Kidney (tissue), 13 donors: ENCODE measurements at regions not wholly inside any gene's neighbourhood (a gene's known extent, or its start where the extent isn't known, plus 50 kb on each side); places are given as distances from the start of the nearest gene placed in this dataset.

Experiments used
- DNase-seq, 5 donors: peaks; one replicate each; pipeline ENCODE4 v3.0.0-alpha.2; 2013 to 2020
- FAIRE-seq: peaks from 2 replicates; lab custom pipeline; 2012; peaks lifted over from hg19 to GRCh38; lab: Jason Lieb, UNC
- H3K27ac ChIP-seq, 2 donors: one replicate each; pipeline ENCODE4 v1.7.0; 2013; ENCODE audit warnings: low read depth in 2 of 2, low read length in 2 of 2, inconsistent platforms in 1 of 2
- H3K27me3 ChIP-seq: one replicate; pipeline ENCODE4 v1.7.1; 2013; ENCODE audit warnings: low read length, inconsistent platforms; ENCODE audit not compliant: control insufficient read depth, insufficient read depth
- H3K36me3 ChIP-seq, 3 donors: one replicate each; pipeline versions ENCODE4 v1.7.0 to v1.7.1; 2013; ENCODE audit warnings: low read length in 3 of 3, control low read depth in 1 of 3, inconsistent platforms in 1 of 3; ENCODE audit not compliant: insufficient read depth in 3 of 3, control insufficient read depth in 2 of 3
- H3K4me1 ChIP-seq, 3 donors: one replicate each; pipeline versions ENCODE4 v1.7.0 to v1.7.1; 2013; ENCODE audit warnings: low read length in 3 of 3, inconsistent platforms in 1 of 3, low read depth in 1 of 3; ENCODE audit not compliant: control insufficient read depth in 2 of 3, insufficient read depth in 2 of 3
- H3K4me3 ChIP-seq, 3 donors: one replicate each; pipeline versions ENCODE4 v1.7.0 to v1.8.1; 2013; ENCODE audit warnings: low read length in 3 of 3, control low read depth in 1 of 3, inconsistent platforms in 1 of 3
- H3K9ac ChIP-seq, 3 donors: one replicate each; pipeline versions ENCODE4 v1.7.0 to v1.7.1; 2013; ENCODE audit warnings: low read length in 3 of 3, control low read depth in 1 of 3, inconsistent platforms in 1 of 3
- H3K9me3 ChIP-seq, 3 donors: one replicate each; pipeline versions ENCODE4 v1.7.0 to v1.7.1; 2013; ENCODE audit warnings: low read length in 3 of 3, control low read depth in 1 of 3, inconsistent platforms in 1 of 3; ENCODE audit not compliant: control insufficient read depth in 2 of 3, insufficient read depth in 1 of 3
- CTCF ChIP-seq: IDR thresholded peaks from 3 replicates; pipeline ENCODE4 v1.5.1; 2012; ENCODE audit warnings: mild to moderate bottlenecking, moderate library complexity, borderline replicate concordance; ENCODE audit not compliant: insufficient read depth; ENCODE audit errors: extremely low read depth
- intact Hi-C: fragments of 100-400 bp; cut with DNase I; formaldehyde crosslinking; loops from one replicate; pipeline ENCODE4 v1.11.1; 2022
- donor health status: control.
- donor health status: control.
- donor health status: control.
- donor health status: control.
- donor health status: control.
- donor health status: DM: yes; HTN: yes; CAD: no.
- donor health status: Normal renal cell carcinoma (clear cell type).

GRCh38 chr13:97057176-97057575 lies 62.9 kb upstream of the OXGR1 start:
- FAIRE-seq, result no peak
- DNase-seq, result no peak
- Histone ChIP-seq H3K27me3 (no peaks in the 10 kb centered on the region), H3K27ac (no peak overlapping the region), H3K4me3 (no peak overlapping the region), H3K4me1 (no peaks in the 10 kb centered on the region), H3K36me3 (no peaks in the 10 kb centered on the region), H3K9ac (no peak overlapping the region), H3K9me3 (no peaks in the 10 kb centered on the region)
- no peak for TF ChIP-seq CTCF
- intact Hi-C loops, result no loop called here

- FAIRE-seq (no peak), DNase-seq (no peak)
- no peaks in the 10 kb centered on the region for H3K36me3 ChIP-seq
- H3K27ac ChIP-seq, result no peak overlapping the region
- no peaks in the 10 kb centered on the region for H3K4me1 ChIP-seq
- no peaks in the 10 kb centered on the region for H3K27me3 ChIP-seq
- H3K9me3 ChIP-seq, result no peaks in the 10 kb centered on the region
- H3K4me3 ChIP-seq, result no peak overlapping the region
- no peak for TF ChIP-seq CTCF
- intact Hi-C loops, result no loop called here
- no peak overlapping the region for H3K9ac ChIP-seq
Measured at GRCh38 chr13:97058391-97058790, 64.1 kb upstream of the OXGR1 start.

- Histone ChIP-seq H3K36me3 (no peaks in the 10 kb centered on the region), H3K27ac (no peak overlapping the region), H3K4me1 (no peaks in the 10 kb centered on the region), H3K9me3 (no peaks in the 10 kb centered on the region), H3K4me3 (no peak overlapping the region), H3K9ac (no peak overlapping the region), H3K27me3 (no peaks in the 10 kb centered on the region)
- intact Hi-C loops, result no loop called here
- DNase-seq (no peak), FAIRE-seq (no peak)
- no peak for TF ChIP-seq CTCF
Measured at GRCh38 chr13:97058926-97059325, 64.7 kb upstream of the OXGR1 start.
